WI38 (cell line): ENCODE measurements at regions not wholly inside any gene's neighbourhood (a gene's known extent, or its start where the extent isn't known, plus 50 kb on each side); places are given as distances from the start of the nearest gene placed in this dataset.

Source experiments
- H3K4me3 ChIP-seq: 2 replicates; pipeline ENCODE4 v1.5.1; 2011; ENCODE audit warnings: low read depth, mild to moderate bottlenecking, control low read depth, low read length
- TF ChIP-seq, protein P1 (sequence below): IDR thresholded peaks from 2 replicates; pipeline ENCODE4 v1.5.1; 2012; ENCODE audit warnings: low read depth, mild to moderate bottlenecking, control low read depth, low read length

DNA sequence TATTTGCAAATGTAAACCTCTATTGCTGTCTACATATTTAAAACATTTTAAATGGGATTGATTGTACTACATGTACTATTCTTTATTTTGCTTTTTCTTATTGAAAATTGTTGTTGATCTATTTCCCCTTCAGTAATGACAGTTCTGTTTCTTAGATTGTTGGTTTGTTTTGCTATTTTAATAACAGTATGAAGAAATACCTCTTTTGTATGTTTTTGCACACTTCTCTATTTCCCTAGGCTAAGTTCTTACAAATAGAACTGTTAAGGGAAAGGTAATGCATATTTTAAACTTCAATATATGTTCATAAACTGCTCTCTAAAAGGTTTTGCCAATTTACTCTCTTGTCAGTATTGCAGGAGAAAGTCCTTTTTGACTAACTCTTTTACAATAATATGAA lies 195.0 kb upstream of the PRPS1L1 start:
- H3K4me3 ChIP-seq: no peak overlapping the region
- TF ChIP-seq, protein P1, sequence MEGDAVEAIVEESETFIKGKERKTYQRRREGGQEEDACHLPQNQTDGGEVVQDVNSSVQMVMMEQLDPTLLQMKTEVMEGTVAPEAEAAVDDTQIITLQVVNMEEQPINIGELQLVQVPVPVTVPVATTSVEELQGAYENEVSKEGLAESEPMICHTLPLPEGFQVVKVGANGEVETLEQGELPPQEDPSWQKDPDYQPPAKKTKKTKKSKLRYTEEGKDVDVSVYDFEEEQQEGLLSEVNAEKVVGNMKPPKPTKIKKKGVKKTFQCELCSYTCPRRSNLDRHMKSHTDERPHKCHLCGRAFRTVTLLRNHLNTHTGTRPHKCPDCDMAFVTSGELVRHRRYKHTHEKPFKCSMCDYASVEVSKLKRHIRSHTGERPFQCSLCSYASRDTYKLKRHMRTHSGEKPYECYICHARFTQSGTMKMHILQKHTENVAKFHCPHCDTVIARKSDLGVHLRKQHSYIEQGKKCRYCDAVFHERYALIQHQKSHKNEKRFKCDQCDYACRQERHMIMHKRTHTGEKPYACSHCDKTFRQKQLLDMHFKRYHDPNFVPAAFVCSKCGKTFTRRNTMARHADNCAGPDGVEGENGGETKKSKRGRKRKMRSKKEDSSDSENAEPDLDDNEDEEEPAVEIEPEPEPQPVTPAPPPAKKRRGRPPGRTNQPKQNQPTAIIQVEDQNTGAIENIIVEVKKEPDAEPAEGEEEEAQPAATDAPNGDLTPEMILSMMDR: no peak

DNA sequence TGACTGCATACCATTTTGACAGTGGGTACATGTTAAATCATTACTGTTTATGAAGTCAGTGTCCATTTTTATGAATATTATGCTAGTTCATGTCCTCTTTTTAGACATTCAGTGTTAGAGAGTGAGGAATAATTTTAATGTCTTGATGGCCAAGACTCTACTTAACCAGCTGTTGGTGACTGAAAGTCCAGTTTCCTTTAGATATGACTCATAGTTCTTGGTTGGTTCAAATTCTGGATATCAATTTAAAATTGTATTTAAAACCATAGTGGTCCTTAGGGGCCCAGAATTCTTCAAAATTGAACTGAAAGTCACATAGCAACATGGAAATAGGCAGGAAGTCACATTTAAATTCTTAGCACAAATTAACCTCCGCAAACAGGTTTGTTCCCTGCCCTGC lies 196.5 kb upstream of the PRPS1L1 start:
- H3K4me3 ChIP-seq: no peak overlapping the region
- TF ChIP-seq, protein P1: no peak

DNA sequence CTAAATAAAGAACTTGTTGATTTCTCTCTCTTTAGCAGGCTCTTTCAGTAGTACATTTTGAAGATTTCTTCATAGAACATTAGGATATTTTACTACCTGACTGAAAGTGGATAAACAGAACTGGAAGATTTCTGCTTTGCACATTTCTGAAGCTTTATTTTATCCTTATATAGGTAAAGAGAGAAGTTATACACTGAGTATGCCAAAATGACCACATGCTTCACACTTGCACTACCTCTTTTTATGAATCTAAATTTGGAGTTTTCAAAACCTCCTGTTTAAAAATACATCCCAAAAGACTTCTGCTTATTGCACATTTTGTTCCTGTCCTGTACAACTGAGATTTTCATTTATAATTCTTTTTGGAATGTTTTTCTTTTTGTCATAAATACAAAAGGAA lies 197.4 kb upstream of the PRPS1L1 start:
- TF ChIP-seq, protein P1: no peak

DNA sequence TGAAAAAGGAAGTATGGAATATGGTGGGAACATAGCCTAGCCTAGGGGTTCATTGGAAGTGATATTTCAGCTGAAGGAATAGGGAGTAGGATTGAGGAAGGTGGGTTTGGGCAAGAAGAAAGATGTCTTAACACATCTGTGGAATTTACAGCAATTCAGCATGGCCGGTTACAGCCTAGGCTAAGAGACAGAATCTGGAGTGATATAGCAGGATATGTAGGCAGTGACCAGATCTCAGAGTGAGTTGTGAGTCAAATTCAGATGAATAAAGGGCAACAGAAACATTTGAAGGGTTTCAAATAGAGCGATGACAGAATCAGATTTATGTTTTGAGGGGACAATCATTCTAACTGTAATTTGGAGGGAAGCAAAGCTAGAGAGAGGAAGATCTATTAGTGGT lies 199.0 kb upstream of the PRPS1L1 start:
- no peak overlapping the region for H3K4me3 ChIP-seq
- TF ChIP-seq, protein P1: no peak

More for the DNA sequence above, 197.4 kb upstream of the PRPS1L1 start:
- H3K4me3 ChIP-seq: no peak overlapping the region

DNA sequence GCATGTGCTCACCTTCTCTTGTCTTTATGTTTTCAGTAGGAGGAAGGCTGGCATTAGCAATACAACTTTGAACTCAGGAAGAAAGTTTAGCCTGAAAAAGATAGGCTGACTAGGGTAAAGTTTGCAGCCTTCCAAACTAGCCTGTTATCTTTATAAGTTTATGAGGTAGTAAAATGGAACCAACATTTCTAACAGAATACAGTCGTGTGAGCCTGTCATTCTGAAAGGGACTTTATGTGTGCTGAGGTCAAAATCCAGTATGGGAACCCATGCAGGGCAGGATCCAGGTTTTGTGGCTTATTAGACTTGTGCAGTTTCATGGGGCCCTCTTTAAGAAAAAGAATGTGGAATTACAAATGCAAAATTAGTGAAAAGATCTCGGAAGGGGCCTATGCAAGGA lies 201.0 kb upstream of the PRPS1L1 start:
- TF ChIP-seq, protein P1: no peak

DNA sequence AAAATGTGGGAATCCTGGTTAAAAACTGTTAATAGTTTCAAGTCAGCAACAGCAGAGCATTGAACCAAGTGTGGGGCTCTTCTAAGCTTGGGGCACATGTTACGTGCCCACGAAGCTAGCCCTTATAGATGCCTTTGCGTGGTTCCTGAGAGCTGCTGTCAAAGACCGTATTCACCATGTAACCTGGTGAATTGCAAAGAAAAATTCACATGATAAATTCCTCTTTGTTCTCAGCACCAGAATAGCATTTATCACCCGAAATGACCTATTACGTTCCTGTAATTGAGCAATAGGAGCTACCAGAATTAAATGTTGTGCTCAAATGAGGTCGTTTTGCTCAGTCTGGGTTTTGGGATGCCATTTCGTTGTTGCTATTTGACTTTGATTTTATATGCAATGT lies 202.6 kb upstream of the PRPS1L1 start:
- no peak overlapping the region for H3K4me3 ChIP-seq
- TF ChIP-seq, protein P1: no peak

More for the DNA sequence above, 201.0 kb upstream of the PRPS1L1 start:
- no peak overlapping the region for H3K4me3 ChIP-seq

DNA sequence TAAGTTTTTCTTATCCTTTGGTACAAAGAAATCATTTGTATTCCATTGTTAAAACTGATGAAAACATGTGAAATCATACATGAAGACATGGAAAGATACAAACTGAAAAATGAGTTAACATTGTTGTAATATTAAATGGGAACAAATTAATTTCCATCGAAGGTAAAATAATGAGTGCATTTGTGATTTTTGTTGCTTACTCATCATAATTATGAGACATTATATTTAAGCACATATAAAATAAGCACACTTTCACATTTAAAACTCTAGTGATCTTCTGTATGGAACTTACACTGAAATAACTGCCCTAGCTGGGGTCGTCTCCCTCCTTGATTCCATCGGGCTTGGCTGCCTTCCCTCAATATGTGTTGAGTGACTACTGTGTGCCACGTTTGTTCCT lies 204.2 kb upstream of the PRPS1L1 start:
- H3K4me3 ChIP-seq: no peak overlapping the region
- TF ChIP-seq, protein P1: no peak
